Motor neuron (in vitro differentiated cells): ENCODE measurements at regions not wholly inside any gene's neighbourhood (a gene's known extent, or its start where the extent isn't known, plus 50 kb on each side); places are given as distances from the start of the nearest gene placed in this dataset.
A peak's percentile ranks its signal among the peaks of the same experiment; 100 is the strongest.

Experiments used
- ATAC-seq, 8 experiments: fragments of 200-7000 bp; cut with Tn5 transposase; replicated peaks in 6 of 8; 2 replicates each; pipeline ENCODE4 v1.8.0; 2021; ENCODE audit warnings: mild to moderate bottlenecking in 8 of 8, moderate library complexity in 8 of 8
- H3K27ac ChIP-seq, 2 donors: fragments of 250-450 bp; sonication (Bioruptor Pico); 2 replicates each; pipeline ENCODE4 v1.9.0; 2021; ENCODE audit warnings: antibody characterized with exemption in 2 of 2, mild to moderate bottlenecking in 2 of 2, moderate library complexity in 1 of 2
- H3K4me1 ChIP-seq, 2 donors: fragments of 250-450 bp; sonication (Bioruptor Pico); replicated peaks in 1 of 2; 2 replicates each; pipeline ENCODE4 v1.6.1; 2021; ENCODE audit warnings: antibody characterized with exemption in 2 of 2, mild to moderate bottlenecking in 2 of 2, moderate library complexity in 1 of 2
- H3K4me3 ChIP-seq, 5 donors: fragments of 250-450 bp; sonication (Bioruptor Pico); 2 replicates each; pipeline ENCODE4 v1.9.0; 2021; ENCODE audit warnings: antibody characterized with exemption in 5 of 5, mild to moderate bottlenecking in 5 of 5, moderate library complexity in 4 of 5
- WGBS, 10 experiments: fragments of 450-650 bp; shearing (Covaris generic); methylation state at CpG; one replicate each; pipeline ENCODE4 v1.0.0; 2022; 5-methylcytosine and 5-hydroxymethylcytosine counted together
- in situ Hi-C, 9 experiments: fragments of 400-800 bp; cut with MboI; loops; one replicate each; pipeline ENCODE4 v1.15.0; 2021; ENCODE audit warnings: low sequenced_read_pairs in 9 of 9, low pct_unique_long_range_greater_than_20kb in 2 of 9; ENCODE audit not compliant: unreplicated experiment in 9 of 9

DNA sequence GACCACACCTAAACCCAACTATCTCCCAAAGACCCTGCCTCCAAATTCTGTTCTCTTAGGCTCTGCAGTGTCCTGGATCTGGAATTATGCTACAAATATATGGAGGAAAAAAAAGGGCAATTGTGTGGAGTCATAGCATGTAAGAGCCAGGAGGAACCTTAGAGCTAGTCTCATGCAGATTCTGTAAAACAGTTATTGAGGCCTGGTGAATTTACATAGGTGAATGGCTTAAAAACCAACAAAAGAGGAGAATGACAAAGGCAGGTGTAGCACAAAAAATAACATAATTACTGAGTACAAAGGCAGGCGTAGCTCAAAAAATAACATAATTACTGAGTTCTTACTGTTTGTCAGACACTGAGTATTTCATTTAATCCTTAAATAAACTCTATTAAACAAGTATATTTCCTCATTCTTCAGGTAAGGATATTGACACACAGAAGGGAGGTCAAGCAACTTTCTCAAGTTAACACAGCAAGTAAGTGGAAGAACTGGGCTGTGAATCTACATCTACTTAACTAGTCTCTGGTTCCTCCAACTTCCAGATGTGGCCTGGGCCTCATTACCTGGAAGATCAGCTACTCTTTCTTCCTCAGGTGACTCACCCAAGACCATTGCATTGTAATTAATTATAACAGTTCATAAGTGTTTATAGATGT lies 938.9 kb upstream of the TENM4 start:
- Histone ChIP-seq H3K4me3 (no peak overlapping the region), H3K4me1 (no peaks in the 10 kb centered on the region), H3K27ac (no peak overlapping the region)
- in situ Hi-C loops: no loop called here
- no peak for ATAC-seq
- WGBS, 10 experiments: 0 to 100% (median 80%) methylated on average over 1 of the region's 1 CpG; no CpG with 5 or more reads in 1 of the 10 experiments

DNA sequence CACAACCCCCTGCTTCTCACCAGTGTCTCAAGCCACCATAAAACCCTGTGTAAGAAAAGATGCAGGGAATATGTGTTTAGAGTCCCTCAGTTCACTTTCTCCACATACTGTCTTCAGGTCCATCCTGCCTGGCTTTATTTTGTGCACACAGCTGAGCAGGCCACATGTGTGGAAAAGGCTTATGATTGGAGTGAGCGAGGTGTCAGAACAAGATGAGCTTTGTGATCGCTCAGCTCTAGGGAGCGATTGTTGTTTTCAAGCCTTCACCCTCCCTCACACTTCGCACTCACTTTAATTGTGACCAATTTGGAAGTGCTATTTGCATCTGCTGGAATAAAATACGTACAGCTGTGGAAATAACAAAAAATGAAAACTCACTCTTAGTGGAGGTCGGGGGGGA lies 931.1 kb upstream of the TENM4 start:
- no peaks in the 10 kb centered on the region for H3K4me1 ChIP-seq
- H3K27ac ChIP-seq: no peak overlapping the region
- in situ Hi-C loops: no loop called here
- 17 to 100% (median 87%) methylated on average over 1 to 6 of the region's 6 CpGs for WGBS, 10 experiments
- no peak overlapping the region for H3K4me3 ChIP-seq
- ATAC-seq: no peak

DNA sequence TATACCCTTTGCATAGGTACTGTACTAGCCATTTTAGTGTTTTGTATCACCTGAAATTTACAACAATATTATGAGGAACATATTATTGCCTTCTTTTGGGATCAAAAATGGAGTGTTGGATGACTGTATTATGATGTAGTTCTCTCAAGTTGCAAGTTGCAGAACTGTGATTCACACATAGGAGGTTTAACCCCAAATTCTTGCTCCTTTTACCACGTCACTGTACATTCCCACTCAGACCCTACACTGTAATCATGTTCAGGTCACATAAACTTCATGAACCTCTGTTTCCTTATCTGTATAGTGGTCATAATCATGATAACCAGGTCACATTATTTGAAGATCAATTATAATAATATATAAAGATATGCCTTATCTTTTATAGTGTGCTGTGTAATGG lies 925.1 kb upstream of the TENM4 start:
- in situ Hi-C loops: no loop called here
- 14 to 100% (median 85%) methylated on average over 1 of the region's 1 CpG; no CpG with 5 or more reads in 4 of the 10 experiments for WGBS, 10 experiments
- H3K4me3 ChIP-seq: no peak overlapping the region
- no peaks in the 10 kb centered on the region for H3K4me1 ChIP-seq
- H3K27ac ChIP-seq: no peak overlapping the region
- ATAC-seq: no peak

DNA sequence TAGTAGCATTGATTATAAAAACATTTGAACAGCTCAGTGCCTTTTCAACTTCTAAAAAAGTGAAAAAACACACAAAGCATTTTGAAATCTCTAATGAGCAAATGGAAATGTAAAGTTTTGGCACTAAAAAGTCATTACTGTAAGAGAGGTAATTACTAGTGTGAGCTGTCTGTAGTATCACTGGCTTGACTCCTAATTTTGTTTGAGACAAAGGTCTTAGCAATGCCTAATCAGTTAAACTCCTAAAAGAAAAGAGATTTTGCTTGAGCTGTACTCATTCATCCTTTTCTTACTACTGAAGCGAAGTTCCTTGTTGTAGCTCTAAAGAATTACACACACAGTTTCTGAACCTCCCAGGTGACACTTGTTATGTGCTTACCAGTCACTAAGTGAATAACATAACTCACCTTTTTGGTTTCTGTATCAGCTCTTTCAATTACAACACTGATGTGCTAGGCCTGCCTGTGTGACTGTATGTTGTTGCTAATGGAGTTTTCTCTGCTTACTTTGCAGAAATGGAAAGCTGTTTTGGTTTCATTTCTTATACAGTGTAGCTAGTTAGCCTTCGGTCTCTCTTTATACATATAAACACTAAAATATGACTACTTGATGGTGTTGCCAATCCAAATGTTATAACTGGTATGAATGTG lies 924.4 kb upstream of the TENM4 start:
- WGBS, 10 experiments: 0 to 100% (median 88%) methylated on average over 1 to 2 of the region's 2 CpGs

GRCh38 chr11:80362563-80363340 lies 921.9 kb upstream of the TENM4 start:
- in situ Hi-C loops: no loop called here
- no peaks in the 10 kb centered on the region for H3K4me1 ChIP-seq

More for the DNA sequence above, 924.4 kb upstream of the TENM4 start:
- in situ Hi-C loops: no loop called here
- Histone ChIP-seq H3K4me3 (no peak overlapping the region), H3K4me1 (no peaks in the 10 kb centered on the region), H3K27ac (no peak overlapping the region)
- peak in 3 of 8 experiments; percentile 34 to 76 (median 66) for ATAC-seq

GRCh38 chr11:80355251-80355650 lies 914.4 kb upstream of the TENM4 start:
- ATAC-seq: no peak
- Histone ChIP-seq H3K4me3 (no peak overlapping the region), H3K27ac (no peak overlapping the region), H3K4me1 (no peaks in the 10 kb centered on the region)
- 33 to 92% (median 83%) methylated on average over 1 of the region's 1 CpG; no CpG with 5 or more reads in 3 of the 10 experiments for WGBS, 10 experiments
- in situ Hi-C loops: no loop called here

More at GRCh38 chr11:80362563-80363340, 921.9 kb upstream of the TENM4 start:
- ATAC-seq: peak in 3 of 8 experiments; percentile 35 to 96 (median 95)
- WGBS, 10 experiments: 13 to 96% (median 85%) methylated on average over 1 to 9 of the region's 9 CpGs
- Histone ChIP-seq H3K4me3 (no peak overlapping the region), H3K27ac (no peak overlapping the region)

- in situ Hi-C loops: no loop called here
- Histone ChIP-seq H3K4me3 (no peak overlapping the region), H3K27ac (no peak overlapping the region), H3K4me1 (peaks cover 7 to 10% of the 10 kb centered on the region in 2 donors)
- WGBS, 10 experiments: 0 to 100% (median 86%) methylated on average over 1 to 3 of the region's 3 CpGs
- ATAC-seq: no peak
Observed at GRCh38 chr11:80350541-80350940, 909.7 kb upstream of the TENM4 start.

- Histone ChIP-seq H3K4me1 (peaks cover 7 to 10% of the 10 kb centered on the region in 2 donors), H3K27ac (no peak overlapping the region), H3K4me3 (no peak overlapping the region)
- in situ Hi-C loops: no loop called here
- no peak for ATAC-seq
Observed at GRCh38 chr11:80349997-80350396, 909.2 kb upstream of the TENM4 start.

DNA sequence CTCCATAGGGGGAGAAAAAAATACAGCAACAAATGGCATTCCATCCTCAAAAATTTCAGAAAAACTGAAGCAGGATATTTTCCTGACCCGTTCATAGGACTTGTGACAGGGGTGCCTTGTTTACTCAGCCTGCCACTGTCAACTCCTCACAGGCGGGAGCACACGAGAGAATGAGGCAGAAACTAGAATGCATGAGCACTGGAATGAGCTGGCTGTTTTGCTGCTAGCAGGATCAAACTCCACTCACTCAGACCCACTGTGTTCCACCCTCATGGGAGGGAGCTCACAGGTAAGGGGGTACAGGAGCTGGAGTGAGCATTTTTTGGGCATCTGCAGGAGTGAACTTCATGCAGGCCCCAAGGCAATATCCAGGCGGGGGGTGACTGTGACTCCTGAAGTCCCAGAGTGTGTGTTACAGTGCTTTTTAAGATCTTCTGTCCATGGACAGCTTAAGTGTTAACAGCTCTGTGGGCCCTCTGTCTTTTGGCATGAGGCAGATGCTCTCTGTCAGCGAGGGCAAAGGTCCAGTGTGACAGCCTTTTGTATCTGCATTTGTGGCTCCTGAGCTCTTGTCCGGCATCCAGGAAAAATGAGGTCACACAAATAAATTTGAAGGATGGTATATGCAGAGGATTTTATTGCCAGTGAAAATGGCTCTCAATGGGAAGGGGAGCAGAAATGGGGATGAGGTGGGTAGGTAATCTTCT lies 905.7 kb upstream of the TENM4 start:
- H3K27ac ChIP-seq: no peak overlapping the region
- in situ Hi-C loops: no loop called here
- no peak overlapping the region for H3K4me3 ChIP-seq
- H3K4me1 ChIP-seq: peaks cover 7 to 21% of the 10 kb centered on the region in 2 donors
- WGBS, 10 experiments: 0 to 81% (median 61%) methylated on average over 1 to 5 of the region's 6 CpGs; no CpG with 5 or more reads in 3 of the 10 experiments
- ATAC-seq: peak in 5 of 8 experiments; percentile 16 to 79 (median 63)

DNA sequence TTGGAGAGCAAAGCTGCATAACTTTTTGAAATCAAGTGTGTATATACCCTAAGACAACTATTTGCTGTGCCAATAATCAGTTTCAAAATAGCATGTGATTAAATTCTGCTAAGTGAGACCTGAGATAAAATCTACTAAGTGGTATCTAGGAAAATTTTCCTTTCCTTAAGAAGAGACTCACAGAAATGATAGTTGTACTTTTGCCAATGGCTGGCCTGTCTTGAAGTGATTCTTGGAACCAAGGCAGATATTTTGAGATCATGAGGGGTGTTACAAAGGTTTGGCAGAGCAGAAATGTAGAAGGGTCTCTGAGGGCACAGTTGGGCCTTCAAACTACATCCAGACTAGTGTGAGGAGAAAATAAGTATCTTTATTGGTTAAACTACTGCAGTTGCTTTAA lies 902.6 kb upstream of the TENM4 start:
- Histone ChIP-seq H3K4me1 (peaks cover 7 to 21% of the 10 kb centered on the region in 2 donors), H3K27ac (no peak overlapping the region), H3K4me3 (no peak overlapping the region)
- ATAC-seq: no peak
- in situ Hi-C loops: no loop called here

DNA sequence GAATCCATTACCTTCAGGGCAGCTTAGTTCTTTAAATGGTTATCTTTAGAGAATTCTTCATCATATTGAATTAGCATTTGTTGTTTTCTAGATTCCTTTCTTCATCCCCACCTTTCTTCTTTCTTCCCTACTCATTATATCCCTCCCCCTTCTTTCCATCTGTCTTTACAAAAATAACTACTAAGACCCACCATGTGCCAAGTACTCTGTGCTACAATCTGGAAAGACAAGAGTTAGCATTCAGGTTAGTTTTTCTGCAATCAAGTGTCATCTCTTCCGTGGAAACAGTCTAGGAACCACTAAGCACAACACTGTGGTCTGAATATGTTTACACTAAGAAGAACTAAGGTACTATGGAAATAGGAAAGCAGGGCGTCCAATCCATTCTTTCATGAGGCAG lies 897.4 kb upstream of the TENM4 start:
- H3K4me3 ChIP-seq: no peak overlapping the region
- ATAC-seq: no peak
- no peak overlapping the region for H3K27ac ChIP-seq
- in situ Hi-C loops: no loop called here
- no peaks in the 10 kb centered on the region for H3K4me1 ChIP-seq
- WGBS, 10 experiments: 0 to 83% (median 56%) methylated on average over 1 to 2 of the region's 2 CpGs; no CpG with 5 or more reads in 1 of the 10 experiments

DNA sequence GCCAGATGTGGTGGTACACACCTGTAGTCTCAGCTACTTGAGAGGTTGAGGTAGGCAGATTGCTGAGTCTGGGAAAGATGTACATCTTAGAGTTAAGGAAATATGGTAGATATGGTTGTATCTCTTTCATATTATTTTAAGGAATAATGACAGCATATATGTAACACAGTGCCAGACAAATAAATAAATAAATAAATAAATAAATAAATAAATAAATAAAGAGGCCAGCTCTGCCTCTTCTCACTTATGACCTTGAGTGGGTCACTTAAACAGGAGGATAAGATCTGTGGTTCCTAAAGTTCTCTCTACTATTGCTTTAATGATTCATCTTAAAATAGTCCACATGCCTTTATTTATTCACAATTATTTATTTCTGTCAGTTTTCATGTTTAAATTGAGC lies 890.9 kb upstream of the TENM4 start:
- ATAC-seq: no peak
- Histone ChIP-seq H3K4me1 (peaks cover 0 to 4% of the 10 kb centered on the region in 2 donors), H3K27ac (no peak overlapping the region), H3K4me3 (no peak overlapping the region)
- in situ Hi-C loops: no loop called here

DNA sequence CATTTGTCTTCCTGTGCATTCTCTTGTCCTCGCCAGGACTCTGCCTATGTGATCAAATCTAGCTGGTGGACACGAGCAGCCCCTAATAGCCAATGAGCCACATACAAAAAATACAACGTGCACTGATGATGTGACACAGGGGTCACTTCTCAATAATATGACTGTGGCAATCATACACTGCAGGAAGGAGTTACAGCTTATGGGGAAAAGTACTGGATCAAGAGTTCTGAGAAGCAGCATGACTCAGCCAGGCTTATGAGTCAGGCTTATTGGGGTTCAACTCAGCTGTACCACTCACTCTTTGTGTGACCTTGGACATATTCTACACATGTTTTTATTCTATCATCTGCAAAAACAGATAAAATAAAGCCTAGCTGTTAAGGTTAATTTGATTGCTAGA lies 889.4 kb upstream of the TENM4 start:
- ATAC-seq: peak in 7 of 8 experiments; percentile 64 to 92 (median 84)

More for the DNA sequence above, 889.4 kb upstream of the TENM4 start:
- WGBS, 10 experiments: 0 to 60% (median 53%) methylated on average over 1 to 3 of the region's 3 CpGs; no CpG with 5 or more reads in 6 of the 10 experiments
- peaks cover 0 to 5% of the 10 kb centered on the region in 2 donors for H3K4me1 ChIP-seq
- in situ Hi-C loops: no loop called here
- H3K27ac ChIP-seq: no peak overlapping the region
- H3K4me3 ChIP-seq: no peak overlapping the region
